Subcutaneous abdominal adipose tissue (tissue), 5 donors: ENCODE measurements at regions not wholly inside any gene's neighbourhood (a gene's known extent, or its start where the extent isn't known, plus 50 kb on each side); places are given as distances from the start of the nearest gene placed in this dataset.
"Not testable (repeated sequence)": the region's sequence is repeated elsewhere in the genome, so short reads cannot be mapped to it uniquely, and the experiment has no call there.

Source experiments
- H3K27ac ChIP-seq: one replicate; pipeline ENCODE4 v1.7.0; 2013; ENCODE audit warnings: low read depth, mild to moderate bottlenecking, inconsistent platforms, low read length, moderate library complexity
- H3K27me3 ChIP-seq, 5 donors: one replicate each; pipeline ENCODE4 v1.7.0; 2013; ENCODE audit warnings: low read length in 5 of 5, inconsistent platforms in 1 of 5; ENCODE audit not compliant: control insufficient read depth in 5 of 5, insufficient read depth in 4 of 5
- H3K36me3 ChIP-seq, 5 donors: one replicate each; pipeline ENCODE4 v1.7.0; 2013; ENCODE audit warnings: low read length in 5 of 5; ENCODE audit not compliant: control insufficient read depth in 5 of 5, insufficient read depth in 5 of 5
- H3K4me1 ChIP-seq, 5 donors: one replicate each; pipeline ENCODE4 v1.7.0; 2013; ENCODE audit warnings: low read length in 5 of 5, mild to moderate bottlenecking in 3 of 5, moderate library complexity in 1 of 5; ENCODE audit not compliant: control insufficient read depth in 5 of 5, insufficient read depth in 5 of 5
- H3K4me3 ChIP-seq, 5 donors: one replicate each; pipeline ENCODE4 v1.7.0; 2013; ENCODE audit warnings: low read length in 5 of 5, low read depth in 1 of 5
- H3K9ac ChIP-seq, 5 donors: one replicate each; pipeline ENCODE4 v1.7.0; 2013; ENCODE audit warnings: low read length in 5 of 5, mild to moderate bottlenecking in 4 of 5, moderate library complexity in 3 of 5
- H3K9me3 ChIP-seq, 5 donors: one replicate each; pipeline ENCODE4 v1.7.0; 2013; ENCODE audit warnings: low read length in 5 of 5; ENCODE audit not compliant: control insufficient read depth in 5 of 5
- donor health status: healthy.
- donor health status: healthy.
- donor health status: healthy.
- donor health status: healthy.
- donor health status: healthy.

DNA sequence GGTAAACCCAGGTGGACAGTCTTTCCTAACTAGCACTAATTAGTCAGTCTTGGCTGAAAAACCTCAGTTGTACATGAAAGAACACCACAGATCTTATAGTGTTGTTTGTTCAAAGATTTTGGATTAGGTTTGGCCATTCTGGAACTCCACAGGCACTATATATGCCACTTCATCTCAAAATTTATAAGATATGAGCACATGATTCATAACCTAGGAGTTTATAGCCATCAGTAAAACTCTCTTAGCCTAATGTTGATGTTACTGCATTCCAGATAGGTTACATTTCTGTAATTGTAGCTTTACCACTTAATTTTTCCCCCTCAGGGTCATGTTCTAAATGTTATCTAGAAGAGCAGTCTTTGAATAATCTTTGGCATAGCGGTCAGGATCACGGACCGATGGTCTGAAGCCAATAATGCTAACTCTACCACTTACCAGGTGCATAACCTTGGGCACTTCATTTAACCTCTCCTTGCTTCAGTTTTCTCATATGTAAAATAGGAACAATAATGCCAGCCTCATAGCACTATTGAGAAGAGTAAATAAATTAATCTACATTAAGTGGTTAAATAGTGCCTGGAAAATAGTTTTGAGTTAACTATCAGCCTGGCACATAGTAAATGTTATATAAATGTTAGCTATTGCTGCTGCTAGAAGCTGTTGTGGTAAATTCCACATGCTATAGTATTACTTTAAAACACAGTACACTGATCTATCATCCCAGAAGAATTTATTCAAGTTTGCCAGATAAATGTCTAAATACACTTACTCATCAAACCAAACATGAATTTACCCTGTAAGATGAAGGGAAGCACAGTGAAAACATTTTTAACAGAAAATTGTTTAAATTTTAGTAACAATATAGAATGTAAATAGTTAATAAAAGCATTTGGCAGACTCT lies 743.9 kb downstream of the NR2F1-AS1 start:
- Histone ChIP-seq H3K36me3 (no peaks in the 10 kb centered on the region), H3K9me3 (peaks cover 0 to 6% (median 0%) of the 10 kb centered on the region in 5 donors), H3K4me1 (peaks cover 0 to 6% (median 0%) of the 10 kb centered on the region in 5 donors), H3K9ac (no peak overlapping the region), H3K4me3 (no peak overlapping the region), H3K27me3 (no peaks in the 10 kb centered on the region), H3K27ac (no peak overlapping the region)

DNA sequence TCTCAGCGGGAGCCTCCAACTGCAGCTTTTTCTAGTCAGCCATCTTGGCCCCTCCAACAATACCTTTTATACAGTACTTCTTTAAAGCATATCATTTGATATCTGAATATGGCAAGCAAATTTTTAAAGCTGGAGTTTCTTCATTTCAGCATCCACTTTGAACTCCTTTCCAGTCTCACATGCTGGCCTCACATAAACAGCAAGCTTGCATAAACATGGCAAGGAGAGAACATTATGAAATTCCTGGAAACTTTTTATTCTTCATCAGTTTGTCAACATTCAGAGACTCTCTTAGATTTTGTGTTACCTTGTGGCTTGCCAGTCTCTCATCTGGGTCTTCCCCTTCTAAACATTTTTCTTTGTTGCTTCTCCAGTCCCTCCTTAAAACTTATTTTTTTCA lies 745.3 kb downstream of the NR2F1-AS1 start:
- no peaks in the 10 kb centered on the region for H3K27me3 ChIP-seq
- H3K4me3 ChIP-seq = no peak overlapping the region
- peaks cover 0 to 6% (median 0%) of the 10 kb centered on the region in 5 donors for H3K9me3 ChIP-seq
- H3K36me3 ChIP-seq = no peaks in the 10 kb centered on the region
- no peak overlapping the region for H3K9ac ChIP-seq
- no peak overlapping the region for H3K27ac ChIP-seq
- peaks cover 0 to 6% (median 0%) of the 10 kb centered on the region in 5 donors for H3K4me1 ChIP-seq

DNA sequence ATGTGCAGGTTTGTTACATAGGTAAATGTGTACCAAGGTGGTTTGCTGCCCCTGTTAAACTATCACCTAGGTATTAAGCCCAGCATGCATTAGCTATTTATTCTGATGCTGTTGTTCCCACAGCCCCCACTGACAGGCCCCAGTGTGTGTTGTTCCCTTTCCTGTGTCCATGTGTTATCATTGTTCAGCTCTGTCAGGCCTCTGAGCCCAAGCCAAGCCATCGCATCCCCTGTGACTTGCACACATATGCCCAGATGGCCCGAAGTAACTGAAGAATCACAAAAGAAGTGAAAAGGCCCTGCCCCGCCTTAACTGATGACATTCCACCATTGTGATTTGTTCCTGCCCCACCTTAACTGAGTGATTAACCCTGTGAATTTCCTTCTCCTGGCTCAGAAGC lies 757.5 kb downstream of the NR2F1-AS1 start:
- not testable (repeated sequence) for H3K4me1 ChIP-seq, H3K9ac ChIP-seq, H3K36me3 ChIP-seq, H3K9me3 ChIP-seq, H3K4me3 ChIP-seq, H3K27me3 ChIP-seq, H3K27ac ChIP-seq

DNA sequence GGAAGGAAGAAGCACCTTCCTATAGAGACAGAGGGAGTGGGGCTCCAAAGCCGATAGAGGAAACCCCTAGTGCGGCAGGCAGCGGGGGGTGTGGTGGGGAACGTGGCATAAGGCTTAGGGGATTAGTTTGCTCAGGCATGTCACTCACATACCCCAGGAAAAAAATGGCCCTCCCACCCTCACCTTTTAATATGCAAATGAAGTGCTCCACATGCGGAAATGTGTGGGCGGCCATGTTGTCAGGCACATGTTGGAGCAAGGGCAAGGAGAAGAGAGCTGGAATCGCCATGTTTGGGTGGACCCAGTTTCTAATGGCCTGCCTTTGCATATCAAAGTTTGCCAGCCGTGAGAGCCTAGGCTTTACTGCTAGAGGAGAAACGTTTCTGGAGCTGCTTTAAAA lies 758.8 kb downstream of the NR2F1-AS1 start:
- Histone ChIP-seq H3K9ac (no peak overlapping the region), H3K36me3 (no peaks in the 10 kb centered on the region), H3K4me3 (no peak overlapping the region), H3K4me1 (no peaks in the 10 kb centered on the region), H3K27ac (no peak overlapping the region), H3K27me3 (no peaks in the 10 kb centered on the region), H3K9me3 (no peaks in the 10 kb centered on the region)

DNA sequence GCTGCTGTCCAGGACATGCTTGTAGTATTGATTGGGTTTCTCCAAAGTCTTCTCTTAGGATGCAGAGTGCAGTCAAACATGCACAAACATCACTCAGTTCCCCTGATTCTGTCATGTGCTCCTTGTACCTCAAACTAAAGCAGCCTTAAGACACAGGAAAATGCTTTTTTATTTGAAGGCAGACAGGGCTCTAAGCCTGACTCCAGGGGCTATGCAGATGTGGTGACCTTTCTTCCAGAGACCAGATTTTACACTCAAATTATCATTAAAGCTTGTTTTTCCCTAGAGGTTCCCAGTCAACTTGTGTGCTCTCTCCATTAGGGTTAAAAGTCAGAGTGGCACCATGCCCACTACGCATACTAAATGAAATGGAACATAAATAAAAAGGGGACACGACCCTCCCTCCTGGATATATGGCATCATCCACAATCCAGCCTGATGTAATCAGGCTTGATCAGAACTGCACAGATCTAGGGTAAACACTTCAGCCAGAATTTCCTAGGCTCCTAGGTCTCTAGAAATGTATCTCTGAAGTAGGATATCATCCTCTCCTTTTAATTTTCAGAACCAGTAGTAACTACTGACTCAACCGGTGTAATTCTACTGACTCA lies 771.1 kb downstream of the NR2F1-AS1 start:
- H3K27me3 ChIP-seq = no peaks in the 10 kb centered on the region
- no peak overlapping the region for H3K27ac ChIP-seq
- H3K4me3 ChIP-seq = no peak overlapping the region
- peaks cover 0 to 3% (median 0%) of the 10 kb centered on the region in 5 donors for H3K9me3 ChIP-seq
- no peak overlapping the region for H3K9ac ChIP-seq
- no peaks in the 10 kb centered on the region for H3K36me3 ChIP-seq
- peaks cover 0 to 20% (median 0%) of the 10 kb centered on the region in 5 donors for H3K4me1 ChIP-seq

DNA sequence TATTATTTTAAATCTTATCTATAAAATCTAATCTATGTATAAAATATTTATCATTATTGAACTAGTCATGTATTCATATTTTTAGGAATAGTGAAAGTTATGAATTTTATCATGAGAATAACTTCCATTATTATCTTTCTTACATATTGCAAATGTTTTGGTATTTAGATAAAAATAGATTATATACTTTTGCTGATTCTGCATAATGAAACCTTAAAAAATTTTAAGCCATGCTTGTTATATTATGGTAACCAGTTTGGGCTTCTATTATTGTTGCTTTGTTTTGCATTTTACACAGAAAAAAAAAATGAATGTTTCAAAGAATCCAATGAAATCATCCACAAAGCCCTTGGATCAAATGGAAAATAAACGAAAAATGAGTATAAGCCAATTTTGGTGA lies 772.5 kb downstream of the NR2F1-AS1 start:
- H3K27me3 ChIP-seq = no peaks in the 10 kb centered on the region
- H3K36me3 ChIP-seq = no peaks in the 10 kb centered on the region
- no peak overlapping the region for H3K27ac ChIP-seq
- H3K4me3 ChIP-seq = no peak overlapping the region
- no peak overlapping the region for H3K9ac ChIP-seq
- H3K4me1 ChIP-seq = peaks cover 0 to 20% (median 0%) of the 10 kb centered on the region in 5 donors
- H3K9me3 ChIP-seq = peaks cover 0 to 3% (median 0%) of the 10 kb centered on the region in 5 donors

DNA sequence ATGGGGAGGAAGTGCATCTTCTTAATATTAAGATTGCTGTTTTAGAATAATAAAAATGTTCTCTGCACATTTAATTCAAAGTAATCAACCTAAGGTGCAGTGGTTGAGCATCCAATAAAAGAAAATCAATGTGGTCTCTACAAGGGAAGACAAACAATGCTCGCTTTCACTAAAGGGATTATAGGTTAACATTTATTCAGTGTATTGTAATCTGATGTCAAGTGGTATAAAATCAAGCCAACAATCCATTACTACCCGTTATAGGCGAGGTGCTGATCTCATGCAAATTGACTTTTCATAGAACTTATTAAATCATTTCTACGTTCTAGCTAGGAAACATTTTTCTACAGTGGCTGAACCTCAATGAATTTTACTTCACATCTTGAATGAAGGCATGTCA lies 773.9 kb downstream of the NR2F1-AS1 start:
- Histone ChIP-seq H3K4me3 (no peak overlapping the region), H3K9me3 (peaks cover 0 to 3% (median 0%) of the 10 kb centered on the region in 5 donors), H3K36me3 (no peaks in the 10 kb centered on the region), H3K27me3 (no peaks in the 10 kb centered on the region), H3K27ac (no peak overlapping the region), H3K4me1 (peaks cover 0 to 20% (median 0%) of the 10 kb centered on the region in 5 donors), H3K9ac (no peak overlapping the region)

DNA sequence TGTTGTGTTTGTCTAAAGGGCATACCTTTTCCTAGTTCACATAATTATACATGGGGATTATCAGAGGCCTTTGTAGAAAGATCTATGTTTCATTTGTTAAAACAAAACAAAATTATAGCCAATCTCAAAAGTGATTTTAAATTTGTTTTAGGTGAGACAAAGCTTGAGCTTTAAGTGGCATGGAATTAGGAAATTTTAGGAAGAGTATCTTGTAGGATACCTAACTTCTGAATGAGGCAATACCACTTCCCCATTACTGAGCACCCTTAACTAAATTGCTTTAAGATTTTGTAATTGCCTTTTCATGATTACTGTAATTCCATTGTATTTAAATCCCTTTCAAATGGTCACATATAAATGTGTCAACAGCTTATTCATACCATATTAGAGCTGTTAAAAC lies 775.6 kb downstream of the NR2F1-AS1 start:
- no peaks in the 10 kb centered on the region for H3K27me3 ChIP-seq
- no peak overlapping the region for H3K9ac ChIP-seq
- peaks cover 0 to 3% (median 0%) of the 10 kb centered on the region in 5 donors for H3K9me3 ChIP-seq
- H3K4me1 ChIP-seq = peaks cover 0 to 21% (median 0%) of the 10 kb centered on the region in 5 donors
- H3K4me3 ChIP-seq = no peak overlapping the region
- H3K27ac ChIP-seq = no peak overlapping the region
- no peaks in the 10 kb centered on the region for H3K36me3 ChIP-seq

DNA sequence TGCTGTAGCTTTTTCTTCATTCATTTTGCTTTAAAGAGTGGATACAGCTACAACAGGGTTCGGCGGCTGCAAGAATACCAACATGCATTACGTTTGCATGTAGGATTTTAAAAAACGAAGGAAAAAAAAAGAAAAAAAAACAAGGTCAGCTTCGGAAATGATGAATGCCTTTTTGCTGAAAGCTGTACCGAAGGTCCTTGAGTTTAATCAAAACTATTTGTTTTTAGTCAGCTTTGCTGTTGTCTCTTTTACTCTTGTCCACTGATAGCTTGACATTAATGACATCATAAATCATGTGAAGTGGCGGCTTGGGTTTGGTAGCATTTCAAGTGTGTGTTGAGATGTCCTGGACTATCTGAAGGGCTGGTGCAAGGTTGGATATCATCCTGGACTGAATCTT lies 779.1 kb downstream of the NR2F1-AS1 start:
- Histone ChIP-seq H3K9me3 (peaks cover 0 to 2% (median 0%) of the 10 kb centered on the region in 5 donors), H3K27ac (no peak overlapping the region), H3K9ac (no peak overlapping the region), H3K36me3 (no peaks in the 10 kb centered on the region), H3K4me3 (peak overlapping the region in 1 of 5 donors; percentile 19), H3K27me3 (no peaks in the 10 kb centered on the region), H3K4me1 (peaks cover 0 to 3% (median 0%) of the 10 kb centered on the region in 5 donors)

DNA sequence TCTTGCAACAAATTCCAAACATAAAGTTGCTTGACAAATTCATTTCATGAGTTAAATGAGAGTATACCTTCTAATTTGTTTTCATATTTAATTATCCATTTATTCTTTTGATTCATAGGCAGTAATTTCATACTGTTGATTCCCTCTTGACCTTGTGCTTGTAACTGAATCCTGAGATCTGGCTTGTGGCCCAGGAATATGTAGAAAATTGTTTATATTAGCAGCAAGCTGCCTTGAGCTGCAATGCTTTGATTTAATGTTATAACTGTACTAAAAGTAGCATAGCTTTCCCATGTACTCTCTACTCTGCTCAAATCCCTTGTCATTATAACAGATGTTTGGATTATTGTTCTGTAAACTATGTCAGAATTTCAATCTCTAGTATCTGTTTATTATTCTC lies 780.7 kb downstream of the NR2F1-AS1 start:
- Histone ChIP-seq H3K4me1 (peaks cover 0 to 3% (median 0%) of the 10 kb centered on the region in 5 donors), H3K4me3 (no peak overlapping the region)

More for the DNA sequence above, 780.7 kb downstream of the NR2F1-AS1 start:
- Histone ChIP-seq H3K36me3 (no peaks in the 10 kb centered on the region), H3K9ac (no peak overlapping the region), H3K27me3 (no peaks in the 10 kb centered on the region), H3K27ac (no peak overlapping the region), H3K9me3 (peaks cover 0 to 8% (median 4%) of the 10 kb centered on the region in 5 donors)
